ENCODE measurements at regions not wholly inside any gene's neighbourhood (a gene's known extent, or its start where the extent isn't known, plus 50 kb on each side); places are given as distances from the start of the nearest gene placed in this dataset.

DNA sequence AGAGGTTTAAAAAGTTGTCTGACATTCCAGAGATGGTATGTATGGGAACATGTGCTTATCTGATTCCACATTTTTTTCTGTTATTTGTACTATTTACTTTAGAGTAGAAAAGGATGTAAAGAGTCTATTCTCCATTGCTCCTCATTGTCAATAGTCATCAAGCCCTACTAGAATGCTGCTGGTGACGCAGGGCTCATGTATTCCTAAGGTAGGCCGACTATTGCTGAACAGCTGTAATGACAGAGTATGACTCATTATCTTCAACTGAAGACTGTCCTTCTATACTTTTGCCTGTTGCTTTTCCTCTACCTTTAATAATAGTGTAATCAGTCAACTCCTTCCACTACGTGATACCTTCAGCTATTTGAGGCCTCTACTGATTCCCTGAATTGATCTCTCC, 509.1 kb upstream of the NR3C2 start (continued):
- TF ChIP-seq ASH2L (IDR thresholded peaks at IDR 0.05; ENCODE audit: low read length): no peak
- TF ChIP-seq CHD7 (IDR thresholded peaks at IDR 0.05; ENCODE audit: insufficient replicate concordance, low read length): no peak
- TF ChIP-seq RBBP5 (IDR thresholded peaks at IDR 0.05; ENCODE audit: borderline replicate concordance, low read depth, low read length): no peak

Data from H1 (cell line).